ENCODE measurements at regions not wholly inside any gene's neighbourhood (a gene's known extent, or its start where the extent isn't known, plus 50 kb on each side); places are given as distances from the start of the nearest gene placed in this dataset.

DNA sequence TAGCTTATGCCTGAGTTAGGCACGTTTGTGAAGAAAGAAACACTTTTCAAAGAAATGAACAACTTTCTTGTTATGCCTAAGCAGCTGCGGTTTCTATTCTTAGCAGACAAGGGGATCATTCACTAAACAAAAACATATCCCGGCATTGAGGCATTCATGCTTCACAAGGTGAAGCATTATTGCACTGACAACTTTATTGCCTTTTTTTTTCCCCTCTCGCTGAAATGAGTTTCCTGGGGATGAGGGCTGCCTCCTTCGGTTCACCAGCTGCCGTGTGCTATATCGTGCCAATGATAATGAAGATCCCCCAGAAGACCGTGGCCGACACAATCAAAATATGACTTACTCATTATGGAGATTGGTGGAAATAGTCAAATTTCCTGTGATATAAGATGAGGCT, 288.2 kb upstream of the ST6GAL2 start:
- no peak for ATAC-seq

DNA sequence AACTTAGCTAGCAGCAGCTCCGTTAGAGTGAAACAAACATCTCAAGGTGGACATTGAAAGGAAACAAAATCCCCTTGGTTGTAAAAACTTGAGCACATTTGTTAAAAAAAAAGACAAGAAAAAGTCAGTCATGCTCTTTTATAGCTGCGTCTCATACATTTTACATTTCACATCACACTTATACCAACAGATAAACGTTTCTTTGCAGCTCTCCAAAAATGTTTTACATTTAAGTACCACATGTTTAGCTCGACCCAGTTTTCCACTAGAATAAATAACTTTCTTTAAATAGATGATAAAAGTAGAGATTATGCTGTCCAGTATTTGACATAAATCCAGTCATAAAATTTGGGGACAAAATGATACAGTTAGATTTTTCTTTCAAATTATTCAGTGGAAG, 297.0 kb upstream of the ST6GAL2 start:
- TF ChIP-seq, protein P1, sequence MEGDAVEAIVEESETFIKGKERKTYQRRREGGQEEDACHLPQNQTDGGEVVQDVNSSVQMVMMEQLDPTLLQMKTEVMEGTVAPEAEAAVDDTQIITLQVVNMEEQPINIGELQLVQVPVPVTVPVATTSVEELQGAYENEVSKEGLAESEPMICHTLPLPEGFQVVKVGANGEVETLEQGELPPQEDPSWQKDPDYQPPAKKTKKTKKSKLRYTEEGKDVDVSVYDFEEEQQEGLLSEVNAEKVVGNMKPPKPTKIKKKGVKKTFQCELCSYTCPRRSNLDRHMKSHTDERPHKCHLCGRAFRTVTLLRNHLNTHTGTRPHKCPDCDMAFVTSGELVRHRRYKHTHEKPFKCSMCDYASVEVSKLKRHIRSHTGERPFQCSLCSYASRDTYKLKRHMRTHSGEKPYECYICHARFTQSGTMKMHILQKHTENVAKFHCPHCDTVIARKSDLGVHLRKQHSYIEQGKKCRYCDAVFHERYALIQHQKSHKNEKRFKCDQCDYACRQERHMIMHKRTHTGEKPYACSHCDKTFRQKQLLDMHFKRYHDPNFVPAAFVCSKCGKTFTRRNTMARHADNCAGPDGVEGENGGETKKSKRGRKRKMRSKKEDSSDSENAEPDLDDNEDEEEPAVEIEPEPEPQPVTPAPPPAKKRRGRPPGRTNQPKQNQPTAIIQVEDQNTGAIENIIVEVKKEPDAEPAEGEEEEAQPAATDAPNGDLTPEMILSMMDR (IDR thresholded peaks at IDR 0.05 in 4 of 5, conservative IDR thresholded peaks at IDR 0.05 in 1 of 5), result no peak
- no peak for TF ChIP-seq POLR2A (IDR thresholded peaks at IDR 0.05)
- intact Hi-C loops (cut with DNase I; ENCODE audit: low total_unique reads) (no loop called here), in situ Hi-C loops (cut with MboI; ENCODE audit: low sequenced_read_pairs in 4 of 4) (no loop called here)
- ATAC-seq, result no peak
- Histone ChIP-seq H3K9me3 (no peaks in the 10 kb centered on the region), H3K36me3 (no peaks in the 10 kb centered on the region), H3K4me3 (no peak overlapping the region), H3K4me1 (no peaks in the 10 kb centered on the region), H3K27ac (no peak overlapping the region), H3K27me3 (no peaks in the 10 kb centered on the region)
- DNase-seq, result no peak

More for the DNA sequence above, 288.2 kb upstream of the ST6GAL2 start:
- TF ChIP-seq POLR2A (IDR thresholded peaks at IDR 0.05), result no peak
- TF ChIP-seq, protein P1 (IDR thresholded peaks at IDR 0.05 in 4 of 5, conservative IDR thresholded peaks at IDR 0.05 in 1 of 5), result no peak
- Histone ChIP-seq H3K9me3 (no peaks in the 10 kb centered on the region), H3K4me1 (no peaks in the 10 kb centered on the region), H3K27ac (no peak overlapping the region), H3K27me3 (no peaks in the 10 kb centered on the region), H3K4me3 (no peak overlapping the region), H3K36me3 (no peaks in the 10 kb centered on the region)
- intact Hi-C loops (cut with DNase I; ENCODE audit: low total_unique reads), result no loop called here
- in situ Hi-C loops (cut with MboI; ENCODE audit: low sequenced_read_pairs in 4 of 4), result no loop called here
- DNase-seq, result no peak

- in situ Hi-C loops (cut with MboI; ENCODE audit: low sequenced_read_pairs in 4 of 4), result no loop called here
- Histone ChIP-seq H3K9me3 (no peaks in the 10 kb centered on the region), H3K36me3 (no peaks in the 10 kb centered on the region), H3K4me1 (no peaks in the 10 kb centered on the region), H3K27ac (no peak overlapping the region), H3K4me3 (no peak overlapping the region), H3K27me3 (no peaks in the 10 kb centered on the region)
- DNase-seq, result no peak
- TF ChIP-seq POLR2A (IDR thresholded peaks at IDR 0.05), result no peak
- TF ChIP-seq, protein P1 (IDR thresholded peaks at IDR 0.05 in 4 of 5, conservative IDR thresholded peaks at IDR 0.05 in 1 of 5), result no peak
- intact Hi-C loops (cut with DNase I; ENCODE audit: low total_unique reads), result no loop called here
- ATAC-seq, result no peak
These were observed 301.9 kb upstream of the ST6GAL2 start for GRCh38 chr2:107187870-107188269.

DNA sequence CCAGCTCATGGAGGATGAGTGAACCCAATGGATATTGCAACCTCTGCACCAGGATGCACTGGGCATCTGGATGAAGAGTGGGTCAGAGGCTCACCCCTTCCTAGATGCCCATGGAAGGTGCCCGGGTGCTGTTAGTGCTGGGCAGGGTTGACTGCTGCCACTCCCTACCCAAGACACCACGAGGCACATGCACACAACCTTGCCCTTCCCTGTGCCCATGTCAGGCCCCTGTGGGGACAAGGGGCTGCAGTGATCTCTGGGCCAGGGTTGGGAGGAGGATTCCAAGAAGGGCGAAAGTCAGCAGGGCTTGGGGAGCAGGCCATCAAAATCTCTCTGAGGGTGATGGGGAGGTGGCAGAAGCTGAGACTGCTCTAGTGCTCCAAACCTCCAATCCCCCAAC, 309.7 kb upstream of the ST6GAL2 start:
- Histone ChIP-seq H3K36me3 (no peaks in the 10 kb centered on the region), H3K27ac (no peak overlapping the region), H3K4me3 (no peak overlapping the region), H3K4me1 (no peaks in the 10 kb centered on the region), H3K27me3 (no peaks in the 10 kb centered on the region), H3K9me3 (no peaks in the 10 kb centered on the region)
- DNase-seq (no peak), ATAC-seq (no peak)
- no peak for TF ChIP-seq POLR2A (IDR thresholded peaks at IDR 0.05)
- TF ChIP-seq, protein P1 (IDR thresholded peaks at IDR 0.05 in 4 of 5, conservative IDR thresholded peaks at IDR 0.05 in 1 of 5), result no peak
- intact Hi-C loops (cut with DNase I; ENCODE audit: low total_unique reads), result no loop called here
- in situ Hi-C loops (cut with MboI; ENCODE audit: low sequenced_read_pairs in 4 of 4), result no loop called here

DNA sequence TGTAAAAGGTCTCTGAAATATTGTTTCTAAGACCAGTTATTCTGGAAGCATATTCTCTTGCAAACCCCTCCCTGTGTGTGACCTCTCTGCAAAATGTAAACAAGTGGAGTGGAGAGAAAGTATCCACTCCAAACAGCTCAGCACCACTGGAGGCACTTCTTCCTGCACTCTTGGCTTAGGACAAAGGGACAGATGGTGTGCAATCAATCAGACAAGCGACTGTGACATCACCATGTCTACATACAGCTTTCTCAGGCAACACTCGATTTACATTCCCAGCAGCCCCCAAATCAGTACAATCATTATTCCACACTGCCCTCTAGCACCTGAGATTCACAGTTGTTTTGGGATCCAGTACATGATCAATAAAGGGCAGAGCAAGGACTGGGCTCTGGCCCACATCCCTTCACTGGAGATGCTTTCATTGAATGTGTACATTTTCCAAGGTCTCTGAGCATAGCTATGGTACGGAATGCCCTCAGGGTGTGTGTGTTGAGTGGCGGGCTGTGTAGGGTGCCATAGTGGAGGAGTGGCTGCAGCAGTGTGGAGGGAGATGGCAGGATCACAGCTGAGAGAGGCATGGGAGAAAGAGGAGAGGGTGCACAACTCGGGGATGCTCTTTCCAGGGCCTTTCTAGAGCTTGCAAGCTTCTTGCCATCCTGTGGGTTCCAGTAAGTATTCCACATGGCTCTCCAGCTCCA, 311.8 kb upstream of the ST6GAL2 start:
- ATAC-seq (no peak), DNase-seq (no peak)
- Histone ChIP-seq H3K4me1 (no peaks in the 10 kb centered on the region), H3K4me3 (no peak overlapping the region), H3K36me3 (no peaks in the 10 kb centered on the region), H3K27ac (no peak overlapping the region), H3K9me3 (no peaks in the 10 kb centered on the region), H3K27me3 (no peaks in the 10 kb centered on the region)
- intact Hi-C loops (cut with DNase I; ENCODE audit: low total_unique reads), result no loop called here
- in situ Hi-C loops (cut with MboI; ENCODE audit: low sequenced_read_pairs in 4 of 4), result no loop called here
- TF ChIP-seq, protein P1 (IDR thresholded peaks at IDR 0.05 in 4 of 5, conservative IDR thresholded peaks at IDR 0.05 in 1 of 5), result no peak
- TF ChIP-seq POLR2A (IDR thresholded peaks at IDR 0.05), result no peak

All from gastrocnemius medialis (tissue), 4 donors.